HEK293 (cell line): ENCODE measurements at regions not wholly inside any gene's neighbourhood (a gene's known extent, or its start where the extent isn't known, plus 50 kb on each side); places are given as distances from the start of the nearest gene placed in this dataset.

Experiments
- ATF2 ChIP-seq: fragments of 450-650 bp; formaldehyde crosslinking; IDR thresholded peaks from 2 replicates; pipeline ENCODE4 v1.5.1; 2016; ENCODE audit warnings: missing biosample characterization, missing genetic modification characterization, low read depth
- PBX3 ChIP-seq: sonication (generic); formaldehyde crosslinking; IDR thresholded peaks from 2 replicates; pipeline ENCODE4 v1.8.1; 2022; ENCODE audit warnings: mild to moderate bottlenecking, moderate library complexity, missing genetic modification reagents
- ZBTB7A ChIP-seq: fragments of 450-650 bp; formaldehyde crosslinking; IDR thresholded peaks from 2 replicates; pipeline ENCODE4 v1.5.1; 2016; ENCODE audit warnings: low read depth, missing biosample characterization, missing genetic modification characterization
- ZFP69B ChIP-seq: fragments of 450-650 bp; formaldehyde crosslinking; IDR thresholded peaks from 2 replicates; pipeline ENCODE4 v1.5.1; 2016; ENCODE audit warnings: missing biosample characterization, missing genetic modification characterization
- ZNF175 ChIP-seq: fragments of 450-650 bp; formaldehyde crosslinking; IDR thresholded peaks from 2 replicates; pipeline ENCODE4 v1.5.1; 2016; ENCODE audit warnings: missing biosample characterization, missing genetic modification characterization
- ZNF23 ChIP-seq: fragments of 450-650 bp; formaldehyde crosslinking; IDR thresholded peaks from 2 replicates; pipeline ENCODE4 v1.5.1; 2016; ENCODE audit warnings: missing biosample characterization, missing genetic modification characterization, borderline replicate concordance
- ZNF560 ChIP-seq: fragments of 450-650 bp; formaldehyde crosslinking; IDR thresholded peaks from 2 replicates; pipeline ENCODE4 v1.5.1; 2017; ENCODE audit warnings: missing biosample characterization, missing genetic modification characterization, borderline replicate concordance
- ZSCAN23 ChIP-seq: fragments of 450-650 bp; formaldehyde crosslinking; IDR thresholded peaks from 2 replicates; pipeline ENCODE4 v1.5.1; 2016; ENCODE audit warnings: missing biosample characterization, missing genetic modification characterization
- TF ChIP-seq, protein P1 (sequence below): fragments of 450-650 bp; formaldehyde crosslinking; IDR thresholded peaks from 2 replicates; pipeline ENCODE4 v1.5.1; 2016; ENCODE audit warnings: missing biosample characterization, missing genetic modification characterization

GRCh38 chr4:126965877-126966276 is 666.9 kb upstream of the INTU start:
- TF ChIP-seq PBX3 (CRISPR knock-in tag), result no peak
- no peak for TF ChIP-seq ZNF23 (tag by site-specific recombination)
- TF ChIP-seq, protein P1, sequence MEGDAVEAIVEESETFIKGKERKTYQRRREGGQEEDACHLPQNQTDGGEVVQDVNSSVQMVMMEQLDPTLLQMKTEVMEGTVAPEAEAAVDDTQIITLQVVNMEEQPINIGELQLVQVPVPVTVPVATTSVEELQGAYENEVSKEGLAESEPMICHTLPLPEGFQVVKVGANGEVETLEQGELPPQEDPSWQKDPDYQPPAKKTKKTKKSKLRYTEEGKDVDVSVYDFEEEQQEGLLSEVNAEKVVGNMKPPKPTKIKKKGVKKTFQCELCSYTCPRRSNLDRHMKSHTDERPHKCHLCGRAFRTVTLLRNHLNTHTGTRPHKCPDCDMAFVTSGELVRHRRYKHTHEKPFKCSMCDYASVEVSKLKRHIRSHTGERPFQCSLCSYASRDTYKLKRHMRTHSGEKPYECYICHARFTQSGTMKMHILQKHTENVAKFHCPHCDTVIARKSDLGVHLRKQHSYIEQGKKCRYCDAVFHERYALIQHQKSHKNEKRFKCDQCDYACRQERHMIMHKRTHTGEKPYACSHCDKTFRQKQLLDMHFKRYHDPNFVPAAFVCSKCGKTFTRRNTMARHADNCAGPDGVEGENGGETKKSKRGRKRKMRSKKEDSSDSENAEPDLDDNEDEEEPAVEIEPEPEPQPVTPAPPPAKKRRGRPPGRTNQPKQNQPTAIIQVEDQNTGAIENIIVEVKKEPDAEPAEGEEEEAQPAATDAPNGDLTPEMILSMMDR, result no peak
- no peak for TF ChIP-seq ZBTB7A (tag by site-specific recombination)
- TF ChIP-seq ZNF175, result no peak
- no peak for TF ChIP-seq ZFP69B
- no peak for TF ChIP-seq ATF2 (tag by site-specific recombination)
- no peak for TF ChIP-seq ZNF560 (tag by site-specific recombination)
- TF ChIP-seq ZSCAN23 (tag by site-specific recombination), result no peak
